ENCODE measurements at regions not wholly inside any gene's neighbourhood (a gene's known extent, or its start where the extent isn't known, plus 50 kb on each side); places are given as distances from the start of the nearest gene placed in this dataset.

- H3K27ac Mint-ChIP-seq (ENCODE audit: unreplicated experiment) = no peak overlapping the region
- no peak overlapping the region for H3K4me3 Mint-ChIP-seq (ENCODE audit: unreplicated experiment)
- no peaks in the 10 kb centered on the region for H3K36me3 Mint-ChIP-seq (ENCODE audit: low read depth, unreplicated experiment)
- no peaks in the 10 kb centered on the region for H3K9me3 Mint-ChIP-seq (ENCODE audit: unreplicated experiment)
- H3K27me3 Mint-ChIP-seq (ENCODE audit: unreplicated experiment) = no peaks in the 10 kb centered on the region
- DNase-seq (ENCODE audit: low spot score) = no peak
- H3K4me1 Mint-ChIP-seq (ENCODE audit: unreplicated experiment) = no peaks in the 10 kb centered on the region
- no peak for TF ChIP-seq CTCF (IDR thresholded peaks at IDR 0.05; ENCODE audit: unreplicated experiment)
These were observed 91.9 kb upstream of the NPY start for GRCh38 chr7:24192053-24192452.

- Mint-ChIP-seq H3K36me3 (ENCODE audit: low read depth, unreplicated experiment) (no peaks in the 10 kb centered on the region), H3K27me3 (ENCODE audit: unreplicated experiment) (no peaks in the 10 kb centered on the region), H3K9me3 (ENCODE audit: unreplicated experiment) (no peaks in the 10 kb centered on the region), H3K4me3 (ENCODE audit: unreplicated experiment) (no peak overlapping the region), H3K27ac (ENCODE audit: unreplicated experiment) (no peak overlapping the region), H3K4me1 (ENCODE audit: unreplicated experiment) (no peaks in the 10 kb centered on the region)
- no peak for DNase-seq (ENCODE audit: low spot score)
- TF ChIP-seq CTCF (IDR thresholded peaks at IDR 0.05; ENCODE audit: unreplicated experiment) = no peak
These were observed 91.3 kb upstream of the NPY start for GRCh38 chr7:24192691-24193090.

GRCh38 chr7:24197852-24198251 is 86.1 kb upstream of the NPY start:
- Mint-ChIP-seq H3K4me3 (ENCODE audit: unreplicated experiment) (no peak overlapping the region), H3K9me3 (ENCODE audit: unreplicated experiment) (no peaks in the 10 kb centered on the region), H3K36me3 (ENCODE audit: low read depth, unreplicated experiment) (no peaks in the 10 kb centered on the region), H3K4me1 (ENCODE audit: unreplicated experiment) (no peaks in the 10 kb centered on the region), H3K27ac (ENCODE audit: unreplicated experiment) (no peak overlapping the region), H3K27me3 (ENCODE audit: unreplicated experiment) (no peaks in the 10 kb centered on the region)
- no peak for TF ChIP-seq CTCF (IDR thresholded peaks at IDR 0.05; ENCODE audit: unreplicated experiment)
- no peak for DNase-seq (ENCODE audit: low spot score)

GRCh38 chr7:24199978-24200377 is 84.0 kb upstream of the NPY start:
- Mint-ChIP-seq H3K27ac (ENCODE audit: unreplicated experiment) (no peak overlapping the region), H3K36me3 (ENCODE audit: low read depth, unreplicated experiment) (no peaks in the 10 kb centered on the region), H3K4me1 (ENCODE audit: unreplicated experiment) (no peaks in the 10 kb centered on the region), H3K9me3 (ENCODE audit: unreplicated experiment) (no peaks in the 10 kb centered on the region), H3K27me3 (ENCODE audit: unreplicated experiment) (no peaks in the 10 kb centered on the region), H3K4me3 (ENCODE audit: unreplicated experiment) (no peak overlapping the region)
- DNase-seq (ENCODE audit: low spot score) = no peak
- no peak for TF ChIP-seq CTCF (IDR thresholded peaks at IDR 0.05; ENCODE audit: unreplicated experiment)

- no peaks in the 10 kb centered on the region for H3K27me3 Mint-ChIP-seq (ENCODE audit: unreplicated experiment)
- DNase-seq (ENCODE audit: low spot score) = no peak
- no peaks in the 10 kb centered on the region for H3K9me3 Mint-ChIP-seq (ENCODE audit: unreplicated experiment)
These were observed 83.5 kb upstream of the NPY start for GRCh38 chr7:24200407-24200966.

More at GRCh38 chr7:24200407-24200966, 83.5 kb upstream of the NPY start:
- no peaks in the 10 kb centered on the region for H3K36me3 Mint-ChIP-seq (ENCODE audit: low read depth, unreplicated experiment)
- H3K27ac Mint-ChIP-seq (ENCODE audit: unreplicated experiment) = no peak overlapping the region
- no peak overlapping the region for H3K4me3 Mint-ChIP-seq (ENCODE audit: unreplicated experiment)
- no peaks in the 10 kb centered on the region for H3K4me1 Mint-ChIP-seq (ENCODE audit: unreplicated experiment)
- TF ChIP-seq CTCF (IDR thresholded peaks at IDR 0.05; ENCODE audit: unreplicated experiment) = no peak
